Left cardiac atrium (tissue), 4 donors: ENCODE measurements at regions not wholly inside any gene's neighbourhood (a gene's known extent, or its start where the extent isn't known, plus 50 kb on each side); places are given as distances from the start of the nearest gene placed in this dataset.
"Not testable (repeated sequence)": the region's sequence is repeated elsewhere in the genome, so short reads cannot be mapped to it uniquely, and the experiment has no call there.

Experiments
- ATAC-seq, 2 donors: fragments of 200-7000 bp; cut with Tn5 transposase; one replicate each; pipeline ENCODE4 v1.9.1; 2020; ENCODE audit warnings: mild to moderate bottlenecking in 2 of 2, moderate library complexity in 2 of 2
- DNase-seq: peaks from one replicate; pipeline ENCODE4 v3.0.0-alpha.2; 2020
- intact Hi-C, 2 donors: fragments of 100-400 bp; cut with DNase I; formaldehyde crosslinking; loops; one replicate each; pipeline versions ENCODE4 v1.14.1 to v1.15.1; 2022 to 2023
- donor health status: DM: no; HTN: yes; CAD: no.
- donor health status: DM: no; HTN: yes; CAD: no; lungs with severe emphysema.
- donor health status: DM: yes; HTN: yes; CAD: no.
- donor health status: Dilated cardiomyopathy.

DNA sequence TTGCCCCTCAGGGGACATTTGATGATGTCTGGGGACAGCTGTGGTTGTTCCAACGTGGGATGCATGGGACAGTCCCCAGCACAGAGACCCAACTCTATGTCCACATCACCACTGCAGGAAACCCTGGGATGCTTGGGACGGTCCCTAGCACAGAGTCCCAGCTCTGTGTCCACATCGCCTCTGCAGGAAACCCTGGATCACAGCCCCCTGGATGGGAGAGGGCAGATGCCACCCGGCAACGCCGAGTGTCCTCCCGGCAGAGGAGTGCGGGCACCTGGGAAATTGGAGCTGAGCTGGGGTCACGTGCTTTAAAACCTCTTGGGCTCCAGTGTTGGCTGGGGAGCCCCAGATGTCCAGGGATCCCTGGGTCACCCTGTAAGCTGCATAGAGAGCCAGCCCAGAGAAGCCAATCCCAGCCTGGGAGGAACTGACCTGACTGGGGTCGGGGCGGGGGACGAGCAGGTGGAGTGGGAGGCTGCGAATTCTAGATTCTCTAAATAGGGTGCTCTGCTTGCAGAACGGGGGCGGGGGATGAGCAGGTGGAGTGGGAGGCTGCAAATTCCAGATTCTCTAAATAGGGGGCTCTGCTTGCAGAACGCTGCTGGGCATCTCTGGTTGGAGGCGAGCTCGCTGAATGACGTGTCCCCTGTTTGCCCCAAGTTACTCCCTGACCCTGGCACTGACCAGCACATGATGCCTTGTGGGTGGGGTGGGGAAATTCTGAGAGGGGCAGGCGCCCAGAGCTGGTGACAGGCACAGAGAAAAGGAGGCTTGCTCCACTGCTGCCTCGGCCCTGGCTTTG is 1197.8 kb downstream of the BRD1 start:
- intact Hi-C loops = no loop called here
- DNase-seq (no peak), ATAC-seq (no peak)

GRCh38 chr22:48628891-48629543 is 1198.7 kb downstream of the BRD1 start:
- intact Hi-C loops = no loop called here
- ATAC-seq (no peak), DNase-seq (no peak)

- no peak for ATAC-seq
- DNase-seq = no peak
- intact Hi-C loops = no loop called here
Observed at GRCh38 chr22:48627966-48628365, 1199.7 kb downstream of the BRD1 start.

DNA sequence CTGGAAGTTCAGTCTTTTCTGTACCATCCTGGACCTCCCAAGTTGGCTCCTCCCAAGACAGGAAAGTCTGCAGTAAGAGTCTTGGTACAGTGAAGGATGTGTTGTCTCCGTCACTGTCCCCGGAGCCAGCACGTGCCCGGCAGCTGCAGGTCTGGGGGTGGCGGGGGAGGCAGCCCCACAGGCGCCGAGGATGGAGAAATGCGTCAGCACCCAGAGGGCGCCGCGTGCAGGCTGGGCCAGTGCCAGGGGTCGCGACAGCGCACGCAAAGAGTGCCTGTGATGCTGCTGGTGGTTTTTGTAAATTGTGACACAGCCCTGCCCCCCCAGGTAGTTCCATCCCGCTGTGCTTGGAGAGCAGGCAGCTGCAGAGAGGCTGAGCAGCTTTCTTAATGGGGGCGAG is 1200.5 kb downstream of the BRD1 start:
- intact Hi-C loops = no loop called here
- ATAC-seq = no peak

DNA sequence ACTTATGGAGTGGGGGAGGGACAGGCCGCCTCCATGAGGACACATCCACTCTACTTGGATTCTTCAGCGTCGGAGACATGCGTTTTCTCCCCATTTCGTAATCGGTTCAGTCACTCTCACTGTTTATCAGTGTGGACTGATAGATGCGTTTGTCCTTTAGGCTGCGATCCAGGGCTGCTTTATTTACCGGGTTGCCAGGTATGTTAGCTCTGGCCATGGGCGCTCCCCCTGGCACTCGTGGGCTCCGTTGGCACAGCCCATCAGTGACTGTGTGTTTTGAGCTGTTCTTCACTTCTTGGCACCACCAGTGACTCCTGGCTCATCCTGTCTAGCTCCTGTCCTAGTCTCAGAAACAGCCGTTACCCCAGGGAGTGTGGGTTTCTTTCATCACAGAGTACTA is 1203.3 kb downstream of the BRD1 start:
- DNase-seq = no peak
- ATAC-seq = no peak
- intact Hi-C loops = no loop called here

More for the DNA sequence above, 1200.5 kb downstream of the BRD1 start:
- no peak for DNase-seq

GRCh38 chr22:48622891-48623545 is 1204.7 kb downstream of the BRD1 start:
- ATAC-seq = no peak
- intact Hi-C loops = no loop called here
- DNase-seq = no peak

DNA sequence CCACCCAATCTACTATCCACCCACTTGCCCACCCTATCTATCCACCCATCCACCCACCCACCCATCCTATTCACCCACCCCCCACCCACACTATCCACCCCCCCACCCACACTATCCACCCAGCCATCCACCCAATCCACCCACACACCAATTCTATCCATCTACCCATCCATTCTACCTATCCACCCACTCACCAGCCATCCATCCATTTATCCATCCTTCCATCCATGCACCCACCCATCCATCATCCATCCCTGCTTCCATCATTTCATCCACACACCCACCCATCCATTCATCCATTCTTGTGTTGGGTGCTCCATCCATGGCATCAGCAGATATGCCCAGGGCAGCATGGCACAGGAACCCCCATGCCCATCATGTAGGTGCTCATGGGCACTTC is 1206.6 kb downstream of the BRD1 start:
- DNase-seq (no peak), ATAC-seq (no peak)
- intact Hi-C loops = no loop called here

DNA sequence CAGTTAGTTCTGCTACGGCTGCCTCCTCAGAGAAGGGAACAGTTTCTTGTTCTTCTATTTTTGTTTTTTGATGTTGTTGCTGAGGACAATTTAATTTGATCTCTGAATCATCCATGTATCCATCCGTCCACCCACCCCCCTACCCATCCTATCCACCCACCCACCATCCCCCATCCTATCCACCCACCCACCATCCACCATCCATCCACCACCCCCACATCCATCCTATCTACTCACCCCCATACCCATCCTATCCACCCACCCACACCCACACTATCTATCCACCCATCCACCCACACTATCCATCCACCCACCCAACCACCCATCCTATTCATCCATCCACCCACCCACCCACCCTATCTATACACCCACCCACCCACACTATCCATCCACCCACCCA is 1207.2 kb downstream of the BRD1 start:
- intact Hi-C loops, ATAC-seq, DNase-seq: not testable (repeated sequence)

GRCh38 chr22:48619721-48620120 is 1208.0 kb downstream of the BRD1 start:
- intact Hi-C loops = no loop called here
- DNase-seq = no peak
- no peak for ATAC-seq

GRCh38 chr22:48618326-48618725 is 1209.3 kb downstream of the BRD1 start:
- ATAC-seq (no peak), DNase-seq (no peak)
- intact Hi-C loops = no loop called here

- intact Hi-C loops = no loop called here
- no peak for DNase-seq
- ATAC-seq = no peak
Observed at GRCh38 chr22:48616656-48617055, 1211.0 kb downstream of the BRD1 start.

DNA sequence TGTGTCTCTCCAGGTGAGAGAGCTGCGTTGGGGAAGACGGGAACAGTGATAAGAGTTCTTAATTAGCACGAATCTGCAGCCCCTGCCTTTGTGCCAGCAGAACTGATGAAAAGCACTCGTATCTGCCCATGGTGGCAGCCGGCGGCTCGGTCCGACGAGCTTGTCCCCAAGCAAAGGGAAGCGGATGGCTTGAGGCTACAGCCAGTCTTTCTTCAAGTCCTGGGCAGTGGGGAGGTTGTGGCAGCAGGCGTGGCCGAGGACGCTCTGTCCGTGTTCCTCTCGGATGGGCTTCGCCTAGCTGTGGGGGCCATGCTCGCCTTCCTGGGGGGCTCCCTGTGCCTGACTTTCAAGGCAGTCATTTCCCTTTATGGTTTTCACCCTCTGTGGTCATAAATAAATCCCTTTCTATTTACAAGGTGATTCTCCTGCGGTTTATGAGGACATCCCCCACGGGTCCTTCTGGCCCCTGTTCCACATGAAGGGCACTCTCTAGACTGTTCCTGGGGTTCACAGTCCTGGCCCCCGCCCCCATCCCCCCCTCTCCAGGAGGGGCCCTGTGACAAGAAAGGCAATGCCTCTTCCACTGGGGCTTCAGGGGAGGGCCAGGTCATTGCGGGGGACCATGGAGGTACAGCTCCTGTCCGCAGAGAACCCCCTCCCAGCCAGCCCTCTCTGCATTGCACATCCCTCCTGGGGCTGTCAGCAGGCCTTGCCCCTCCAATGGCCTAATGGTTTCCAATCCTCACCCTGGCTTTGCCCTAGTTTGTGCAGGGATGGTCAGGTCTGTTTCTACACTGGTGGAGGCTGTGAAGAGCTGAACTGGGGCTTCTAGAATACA is 1212.3 kb downstream of the BRD1 start:
- intact Hi-C loops = no loop called here
- no peak for DNase-seq
- no peak for ATAC-seq

DNA sequence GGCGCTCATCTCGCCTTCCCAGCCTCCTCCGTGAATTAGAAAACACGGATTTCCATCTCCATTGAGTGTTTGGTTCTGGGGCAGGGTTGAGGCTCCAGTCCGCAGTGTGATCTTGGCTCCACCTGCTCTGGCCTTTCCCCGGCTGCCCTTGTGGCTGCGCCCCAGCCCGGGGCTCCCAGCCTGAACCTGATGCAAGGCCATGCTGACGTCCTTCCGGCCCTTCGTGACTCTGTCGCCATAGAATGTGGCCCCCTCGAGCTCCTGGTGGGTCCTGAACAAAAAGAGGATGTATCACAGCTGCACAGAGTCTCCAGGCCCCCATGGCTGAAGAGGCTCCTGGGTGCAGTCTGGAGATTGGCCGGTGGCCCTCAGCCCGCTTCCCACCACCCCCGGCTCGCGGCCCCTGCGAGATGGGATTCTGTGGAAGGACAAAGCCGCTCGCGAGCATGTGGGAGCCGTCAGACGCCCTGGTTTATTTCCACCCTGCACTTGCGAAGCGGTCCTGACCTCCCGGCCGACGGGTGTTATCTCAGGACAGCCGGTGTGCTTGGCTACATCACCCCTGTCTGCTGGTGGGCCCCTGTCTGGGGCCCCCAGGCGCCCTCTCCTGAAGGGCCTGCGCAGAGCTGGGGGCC is 1214.0 kb downstream of the BRD1 start:
- DNase-seq (no peak), ATAC-seq (no peak)
- intact Hi-C loops = no loop called here

DNA sequence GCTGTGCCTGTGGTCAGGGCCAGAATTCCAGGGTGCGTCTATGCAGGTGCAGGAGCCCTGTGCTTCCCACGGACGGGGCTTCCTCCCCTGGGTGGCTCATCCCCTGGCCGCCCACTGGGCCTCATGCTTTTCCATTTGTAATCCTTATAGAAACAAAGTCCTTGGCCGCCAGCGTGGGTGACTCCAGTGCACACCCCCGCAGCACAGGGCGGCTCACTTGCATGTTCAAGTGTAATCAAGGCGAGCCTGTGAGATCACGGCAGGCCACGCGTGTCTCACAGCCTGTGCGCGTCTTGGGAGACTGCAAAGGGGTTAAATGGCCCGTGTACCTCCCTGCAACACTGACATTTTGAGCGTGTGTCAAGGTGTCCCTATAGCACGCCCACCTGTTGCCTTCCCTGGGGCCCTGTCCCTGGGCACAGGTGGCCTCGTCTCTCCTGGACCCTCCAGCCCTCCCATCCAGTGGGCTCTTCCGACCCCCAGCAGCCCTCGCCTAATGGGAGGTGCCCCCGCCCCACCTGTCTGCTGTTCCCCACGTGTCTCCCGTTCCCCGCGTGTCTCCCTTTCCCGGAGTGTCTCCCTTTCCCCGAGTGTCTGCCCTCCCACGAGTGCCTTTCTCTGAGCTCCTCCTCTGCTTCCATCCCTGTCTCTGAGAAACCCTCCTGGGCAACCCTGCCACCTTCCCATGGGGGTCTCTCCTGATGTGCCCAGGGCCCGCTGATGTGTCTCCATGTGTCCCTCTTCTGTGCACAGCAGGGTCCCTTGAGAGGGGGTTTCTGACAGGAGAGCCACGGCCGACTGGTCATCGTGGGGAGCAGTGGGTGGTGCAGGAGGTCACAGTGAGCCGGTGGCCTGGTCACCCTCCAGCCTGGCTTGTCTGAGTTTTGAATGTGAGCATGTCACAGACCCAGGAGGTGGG is 1215.3 kb downstream of the BRD1 start:
- no peak for ATAC-seq
- DNase-seq = no peak
- intact Hi-C loops = no loop called here

DNA sequence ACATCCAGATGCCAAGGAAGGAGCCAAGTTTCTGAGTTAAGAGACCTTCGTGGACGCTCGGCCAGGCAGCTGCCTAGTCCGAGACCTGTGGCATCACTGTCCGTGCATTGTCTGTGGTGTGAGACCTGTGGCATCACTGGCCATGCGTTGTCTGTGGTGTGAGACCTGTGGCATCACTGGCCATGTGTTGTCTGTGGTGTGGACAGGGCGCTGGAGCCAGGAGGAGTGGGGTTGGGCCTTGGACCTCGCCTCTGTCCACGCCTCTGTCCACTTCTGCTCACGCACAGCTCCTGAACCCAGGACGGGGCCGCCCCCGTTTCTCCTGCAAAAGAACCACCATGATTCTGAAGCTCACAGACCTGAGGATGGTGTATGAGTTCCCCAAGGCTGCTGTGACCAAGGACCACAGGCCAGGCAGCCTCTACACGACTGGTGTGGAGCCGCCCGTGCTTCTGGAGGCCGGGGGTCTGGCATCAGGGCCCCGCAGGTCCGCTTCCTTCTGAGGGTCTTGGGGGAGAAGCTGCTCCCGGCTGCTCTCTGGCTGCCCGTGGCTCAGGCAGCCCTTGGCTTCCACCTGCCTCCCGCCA is 1218.3 kb downstream of the BRD1 start:
- ATAC-seq (no peak), DNase-seq (no peak)
- intact Hi-C loops = no loop called here

- intact Hi-C loops = no loop called here
- DNase-seq = no peak
- no peak for ATAC-seq
Observed at GRCh38 chr22:48607901-48608662, 1219.6 kb downstream of the BRD1 start.

- no peak for ATAC-seq
- DNase-seq = no peak
Observed at GRCh38 chr22:48606684-48607307, 1220.9 kb downstream of the BRD1 start.

More at GRCh38 chr22:48606684-48607307, 1220.9 kb downstream of the BRD1 start:
- intact Hi-C loops = no loop called here
